CD4-positive, alpha-beta T cell treated with Interleukin-10 for 1 hour (primary cell): ENCODE measurements at regions not wholly inside any gene's neighbourhood (a gene's known extent, or its start where the extent isn't known, plus 50 kb on each side); places are given as distances from the start of the nearest gene placed in this dataset.

Source experiments
- DNase-seq: peaks from one replicate; pipeline ENCODE4 v3.0.0-alpha.2; 2020

- DNase-seq, result no peak
These were observed 1167.7 kb downstream of the XPNPEP1 start for GRCh38 chr10:108755646-108756045.

- no peak for DNase-seq
These were observed 1170.0 kb downstream of the XPNPEP1 start for GRCh38 chr10:108753326-108753725.

GRCh38 chr10:108749042-108749441, 1174.3 kb downstream of the XPNPEP1 start:
- DNase-seq, result no peak

GRCh38 chr10:108736111-108736510, 1187.2 kb downstream of the XPNPEP1 start:
- no peak for DNase-seq

- no peak for DNase-seq
These were observed 1187.9 kb downstream of the XPNPEP1 start for GRCh38 chr10:108735380-108735779.

- DNase-seq, result no peak
These were observed 1201.4 kb downstream of the XPNPEP1 start for GRCh38 chr10:108721874-108722273.

- DNase-seq, result no peak
These were observed 1207.0 kb downstream of the XPNPEP1 start for GRCh38 chr10:108716352-108716751.

- DNase-seq, result no peak
These were observed 1213.2 kb downstream of the XPNPEP1 start for GRCh38 chr10:108709927-108710722.

- DNase-seq, result no peak
These were observed 1214.9 kb downstream of the XPNPEP1 start for GRCh38 chr10:108708363-108708762.

GRCh38 chr10:108696792-108697477, 1226.4 kb downstream of the XPNPEP1 start:
- DNase-seq, result no peak

- DNase-seq, result no peak
These were observed 1232.2 kb downstream of the XPNPEP1 start for GRCh38 chr10:108691126-108691525.

GRCh38 chr10:108690530-108690929, 1232.8 kb downstream of the XPNPEP1 start:
- no peak for DNase-seq

- no peak for DNase-seq
These were observed 1233.4 kb downstream of the XPNPEP1 start for GRCh38 chr10:108689891-108690290.

GRCh38 chr10:108688314-108688713, 1235.0 kb downstream of the XPNPEP1 start:
- DNase-seq, result no peak

GRCh38 chr10:108685863-108686531, 1237.3 kb downstream of the XPNPEP1 start:
- no peak for DNase-seq

GRCh38 chr10:108684431-108684830, 1238.9 kb downstream of the XPNPEP1 start:
- DNase-seq, result no peak

- no peak for DNase-seq
These were observed 1249.6 kb downstream of the XPNPEP1 start for GRCh38 chr10:108673741-108674140.

GRCh38 chr10:108663587-108663986, 1259.7 kb downstream of the XPNPEP1 start:
- DNase-seq, result no peak

GRCh38 chr10:108662975-108663374, 1260.3 kb downstream of the XPNPEP1 start:
- no peak for DNase-seq

- DNase-seq, result no peak
These were observed 1268.3 kb downstream of the XPNPEP1 start for GRCh38 chr10:108655057-108655456.

GRCh38 chr10:108653531-108653930, 1269.8 kb downstream of the XPNPEP1 start:
- DNase-seq, result no peak

- DNase-seq, result no peak
These were observed 1284.3 kb downstream of the XPNPEP1 start for GRCh38 chr10:108639010-108639409.

- DNase-seq, result no peak
These were observed 1285.1 kb downstream of the XPNPEP1 start for GRCh38 chr10:108638225-108638624.

GRCh38 chr10:108633046-108633445, 1290.3 kb downstream of the XPNPEP1 start:
- DNase-seq, result no peak
